Ascending aorta (tissue), 2 donors: ENCODE measurements at regions not wholly inside any gene's neighbourhood (a gene's known extent, or its start where the extent isn't known, plus 50 kb on each side); places are given as distances from the start of the nearest gene placed in this dataset.
"Not testable (repeated sequence)": the region's sequence is repeated elsewhere in the genome, so short reads cannot be mapped to it uniquely, and the experiment has no call there.

ENCODE experiments used
- DNase-seq, 2 donors: peaks; one replicate each; pipeline ENCODE4 v3.0.0-alpha.2; 2019; ENCODE audit warnings: low spot score in 2 of 2
- H3K27ac ChIP-seq, 2 donors: fragments of 200-600 bp; sonication (generic); one replicate each; pipeline ENCODE4 v1.5.1; 2016 to 2017; ENCODE audit warnings: mild to moderate bottlenecking in 1 of 2
- H3K27me3 ChIP-seq: fragments of 200-600 bp; sonication (generic); one replicate; pipeline ENCODE4 v1.5.1; 2017
- H3K36me3 ChIP-seq, 2 donors: fragments of 200-600 bp; sonication (generic); one replicate each; pipeline ENCODE4 v1.5.1; 2016
- H3K4me1 ChIP-seq, 2 donors: fragments of 200-600 bp; sonication (generic); one replicate each; pipeline ENCODE4 v1.5.1; 2016 to 2017; ENCODE audit warnings: mild to moderate bottlenecking in 1 of 2
- H3K4me3 ChIP-seq, 2 donors: fragments of 200-600 bp; sonication (generic); one replicate each; pipeline ENCODE4 v1.5.1; 2016 to 2017; ENCODE audit warnings: mild to moderate bottlenecking in 1 of 2
- H3K9me3 ChIP-seq, 2 donors: fragments of 200-600 bp; sonication (generic); one replicate each; pipeline ENCODE4 v1.5.1; 2016
- CTCF ChIP-seq, 3 experiments: fragments of 200-600 bp in 2 of 3; fragments of 450-650 bp in 1 of 3; sonication (generic) in 2 of 3; IDR thresholded peaks; one replicate each; pipeline ENCODE4 v1.5.1; 2016 to 2019; ENCODE audit warnings: antibody characterized with exemption in 3 of 3, mild to moderate bottlenecking in 1 of 3, moderate library complexity in 1 of 3
- intact Hi-C: fragments of 100-400 bp; cut with DNase I; formaldehyde crosslinking; loops from one replicate; pipeline ENCODE4 v1.15.1; 2023

- H3K9me3 ChIP-seq = no peaks in the 10 kb centered on the region
- no peaks in the 10 kb centered on the region for H3K27me3 ChIP-seq
- no peak for TF ChIP-seq CTCF (IDR thresholded peaks at IDR 0.05)
- H3K4me3 ChIP-seq = no peak overlapping the region
- no peak overlapping the region for H3K27ac ChIP-seq
- no peak for DNase-seq
- H3K4me1 ChIP-seq = no peaks in the 10 kb centered on the region
- no peaks in the 10 kb centered on the region for H3K36me3 ChIP-seq
- intact Hi-C loops = no loop called here
Observed at GRCh38 chr3:6315906-6316305, 545.0 kb upstream of the GRM7 start.

GRCh38 chr3:6321999-6322398 is 538.9 kb upstream of the GRM7 start:
- no peak for DNase-seq
- Histone ChIP-seq H3K27ac (no peak overlapping the region), H3K4me3 (no peak overlapping the region), H3K4me1 (no peaks in the 10 kb centered on the region), H3K9me3 (no peaks in the 10 kb centered on the region), H3K27me3 (no peaks in the 10 kb centered on the region), H3K36me3 (no peaks in the 10 kb centered on the region)
- intact Hi-C loops = no loop called here
- TF ChIP-seq CTCF (IDR thresholded peaks at IDR 0.05) = no peak

GRCh38 chr3:6326771-6327170 is 534.1 kb upstream of the GRM7 start:
- intact Hi-C loops = no loop called here
- H3K4me3 ChIP-seq = no peak overlapping the region
- no peaks in the 10 kb centered on the region for H3K4me1 ChIP-seq
- no peak for DNase-seq
- H3K36me3 ChIP-seq = no peaks in the 10 kb centered on the region
- no peak overlapping the region for H3K27ac ChIP-seq
- H3K27me3 ChIP-seq = no peaks in the 10 kb centered on the region
- no peak for TF ChIP-seq CTCF (IDR thresholded peaks at IDR 0.05)
- H3K9me3 ChIP-seq = no peaks in the 10 kb centered on the region

- H3K27me3 ChIP-seq, H3K36me3 ChIP-seq, H3K4me1 ChIP-seq, DNase-seq, intact Hi-C loops, H3K9me3 ChIP-seq, H3K27ac ChIP-seq, H3K4me3 ChIP-seq: not testable (repeated sequence)
Observed at GRCh38 chr3:6340980-6341325, 520.0 kb upstream of the GRM7 start.

- H3K36me3 ChIP-seq = no peaks in the 10 kb centered on the region
- H3K9me3 ChIP-seq = no peaks in the 10 kb centered on the region
- H3K27me3 ChIP-seq = no peaks in the 10 kb centered on the region
- no peak overlapping the region for H3K27ac ChIP-seq
- DNase-seq = no peak
- H3K4me3 ChIP-seq = no peak overlapping the region
- H3K4me1 ChIP-seq = no peaks in the 10 kb centered on the region
- no peak for TF ChIP-seq CTCF (IDR thresholded peaks at IDR 0.05)
- intact Hi-C loops = no loop called here
Observed at GRCh38 chr3:6351752-6352151, 509.2 kb upstream of the GRM7 start.

GRCh38 chr3:6354653-6355052 is 506.3 kb upstream of the GRM7 start:
- DNase-seq = no peak
- Histone ChIP-seq H3K27ac (no peak overlapping the region), H3K9me3 (no peaks in the 10 kb centered on the region), H3K27me3 (no peaks in the 10 kb centered on the region), H3K36me3 (no peaks in the 10 kb centered on the region), H3K4me1 (no peaks in the 10 kb centered on the region), H3K4me3 (no peak overlapping the region)
- TF ChIP-seq CTCF (IDR thresholded peaks at IDR 0.05) = no peak
- intact Hi-C loops = no loop called here
